Omental fat pad (tissue), 3 donors: ENCODE measurements at regions not wholly inside any gene's neighbourhood (a gene's known extent, or its start where the extent isn't known, plus 50 kb on each side); places are given as distances from the start of the nearest gene placed in this dataset.
"Not testable (repeated sequence)": the region's sequence is repeated elsewhere in the genome, so short reads cannot be mapped to it uniquely, and the experiment has no call there.

Experiments
- ATAC-seq: fragments of 150-250 bp; one replicate; pipeline ENCODE4 v1.9.1; 2016; ENCODE audit warnings: mild to moderate bottlenecking, moderate library complexity; ENCODE audit not compliant: low FRiP score
- DNase-seq: peaks from one replicate; pipeline ENCODE4 v3.0.0-alpha.2; 2019; ENCODE audit warnings: low spot score
- CTCF ChIP-seq, 3 donors: fragments of 450-650 bp; IDR thresholded peaks; one replicate each; pipeline ENCODE4 v1.5.1; 2016 to 2017; ENCODE audit warnings: antibody characterized with exemption in 3 of 3, mild to moderate bottlenecking in 3 of 3, moderate library complexity in 2 of 3

GRCh38 chr1:58238846-58239245 is 307.7 kb downstream of the OMA1 start:
- DNase-seq (no peak), ATAC-seq (no peak)
- TF ChIP-seq CTCF (IDR thresholded peaks at IDR 0.05): no peak

- ATAC-seq (no peak), DNase-seq (no peak)
- TF ChIP-seq CTCF (IDR thresholded peaks at IDR 0.05): no peak
These were observed 312.8 kb downstream of the OMA1 start for GRCh38 chr1:58233729-58234128.

GRCh38 chr1:58231204-58231603 is 315.3 kb downstream of the OMA1 start:
- no peak for TF ChIP-seq CTCF (IDR thresholded peaks at IDR 0.05)
- ATAC-seq (no peak), DNase-seq (no peak)

- ATAC-seq: no peak
- DNase-seq: no peak
- no peak for TF ChIP-seq CTCF (IDR thresholded peaks at IDR 0.05)
These were observed 318.9 kb downstream of the OMA1 start for GRCh38 chr1:58227604-58228003.

- ATAC-seq (no peak), DNase-seq (no peak)
- no peak for TF ChIP-seq CTCF (IDR thresholded peaks at IDR 0.05)
These were observed 323.0 kb downstream of the OMA1 start for GRCh38 chr1:58223522-58223921.

- no peak for ATAC-seq
- TF ChIP-seq CTCF (IDR thresholded peaks at IDR 0.05): no peak
These were observed 325.6 kb downstream of the OMA1 start for GRCh38 chr1:58220836-58221472.

GRCh38 chr1:58216169-58216568 is 330.4 kb downstream of the OMA1 start:
- ATAC-seq, DNase-seq: not testable (repeated sequence)

More at GRCh38 chr1:58220836-58221472, 325.6 kb downstream of the OMA1 start:
- no peak for DNase-seq
